Dedifferentiated amniotic fluid mesenchymal stem cell (primary cell): ENCODE measurements at regions not wholly inside any gene's neighbourhood (a gene's known extent, or its start where the extent isn't known, plus 50 kb on each side); places are given as distances from the start of the nearest gene placed in this dataset.

Experiments used
- DNase-seq: peaks from one replicate; pipeline ENCODE4 v3.0.0-alpha.2; 2016; ENCODE audit errors: extremely low spot score

DNA sequence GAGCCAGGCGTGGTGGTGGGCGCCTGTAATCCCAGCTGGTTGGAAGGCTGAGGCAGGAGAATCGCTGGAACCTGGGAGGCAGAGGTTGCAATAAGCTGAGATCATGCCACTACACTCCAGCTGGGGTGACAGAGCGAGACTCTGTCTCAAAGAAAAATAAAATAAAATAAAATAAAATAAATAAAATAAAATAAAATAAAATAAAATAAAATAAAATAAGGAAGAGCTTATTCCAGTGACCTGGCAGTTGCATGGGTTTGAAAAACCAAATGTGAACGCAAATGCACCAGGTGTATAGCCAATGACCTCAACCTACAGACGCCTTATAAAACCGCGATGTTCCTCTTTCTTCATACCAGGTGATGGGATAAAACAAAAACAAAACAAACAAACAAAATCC, 995.7 kb downstream of the TYW1 start:
- no peak for DNase-seq

- DNase-seq, result no peak
Observed at GRCh38 chr7:68005992-68006391, 1009.4 kb downstream of the TYW1 start.

DNA sequence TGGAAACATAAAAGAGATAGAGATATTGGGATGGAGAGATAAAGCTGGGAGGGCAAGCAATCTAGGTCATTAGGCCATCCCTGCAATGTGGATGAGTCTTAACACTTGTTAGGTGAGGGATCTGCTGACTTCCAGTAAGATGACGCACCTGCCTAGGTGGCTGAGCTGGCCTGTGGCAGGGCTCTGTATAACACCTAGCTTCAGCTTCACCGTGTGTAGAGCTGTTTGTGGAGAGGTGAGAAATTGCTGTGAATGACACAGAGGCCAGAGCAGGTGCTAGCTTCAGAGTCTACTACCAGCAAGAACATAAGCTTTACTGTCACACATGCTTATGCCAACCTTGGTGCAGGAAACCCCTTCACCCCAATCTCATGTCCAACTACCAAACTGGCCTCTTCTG, 1010.0 kb downstream of the TYW1 start:
- DNase-seq, result no peak

DNA sequence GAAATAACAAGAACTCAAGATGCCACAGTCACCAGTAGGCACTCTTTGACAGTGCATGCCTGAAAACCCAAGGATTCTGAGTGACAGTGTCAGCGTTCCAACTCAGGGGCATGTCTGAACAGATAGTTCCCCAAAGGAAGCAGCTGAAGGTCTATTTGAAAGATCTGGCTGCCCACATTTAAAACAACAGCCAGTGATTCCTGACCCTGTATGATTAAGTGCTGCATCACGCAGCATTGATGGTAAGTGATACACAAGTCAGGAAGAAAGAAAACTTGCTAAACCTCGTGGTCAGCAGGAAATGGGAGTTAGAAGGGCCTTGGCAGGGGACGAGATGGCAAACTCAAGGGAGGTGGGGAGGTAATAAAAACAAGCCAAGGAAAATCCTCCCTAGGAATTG, 1013.1 kb downstream of the TYW1 start:
- no peak for DNase-seq

GRCh38 chr7:68014031-68014736, 1017.6 kb downstream of the TYW1 start:
- DNase-seq, result no peak

DNA sequence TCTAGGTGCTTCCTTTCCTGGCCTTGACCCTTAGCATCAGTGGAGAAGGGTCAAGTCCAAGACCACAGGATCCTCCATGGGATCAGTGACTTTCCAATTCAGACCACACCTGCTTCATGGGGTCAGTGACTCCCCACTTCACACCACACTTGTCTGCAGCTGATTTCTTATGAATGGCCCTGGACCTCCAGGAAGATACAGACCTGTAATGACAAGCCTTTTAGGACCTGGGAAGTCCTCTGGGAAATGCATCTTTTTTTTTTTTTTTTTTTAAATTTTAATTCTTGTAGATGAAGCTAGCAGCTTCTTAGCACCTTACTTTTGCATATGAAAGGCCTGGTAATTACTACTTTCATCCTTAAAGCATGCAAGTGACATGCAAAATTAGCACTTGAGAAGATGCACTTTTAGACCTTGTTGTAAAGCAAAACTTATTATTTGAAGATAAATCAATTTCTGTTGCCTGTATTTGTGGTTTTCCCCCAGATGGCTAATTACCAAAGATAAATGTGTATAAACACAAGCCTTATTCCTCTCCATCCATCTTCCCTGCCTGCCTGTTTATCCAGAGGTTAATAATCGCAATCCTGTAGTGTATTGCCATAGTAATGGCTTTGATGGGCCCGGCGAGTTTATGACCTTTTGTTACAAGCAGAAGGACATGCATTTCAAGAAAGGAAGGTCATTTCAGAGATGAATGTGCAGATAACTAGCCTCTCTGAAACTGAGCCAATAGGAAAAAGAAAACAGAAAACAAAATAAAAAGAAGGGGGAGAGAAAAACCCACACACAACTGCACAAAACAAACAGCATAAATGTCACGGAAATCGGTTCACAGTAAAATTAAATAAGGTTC, 1018.7 kb downstream of the TYW1 start:
- DNase-seq, result no peak

DNA sequence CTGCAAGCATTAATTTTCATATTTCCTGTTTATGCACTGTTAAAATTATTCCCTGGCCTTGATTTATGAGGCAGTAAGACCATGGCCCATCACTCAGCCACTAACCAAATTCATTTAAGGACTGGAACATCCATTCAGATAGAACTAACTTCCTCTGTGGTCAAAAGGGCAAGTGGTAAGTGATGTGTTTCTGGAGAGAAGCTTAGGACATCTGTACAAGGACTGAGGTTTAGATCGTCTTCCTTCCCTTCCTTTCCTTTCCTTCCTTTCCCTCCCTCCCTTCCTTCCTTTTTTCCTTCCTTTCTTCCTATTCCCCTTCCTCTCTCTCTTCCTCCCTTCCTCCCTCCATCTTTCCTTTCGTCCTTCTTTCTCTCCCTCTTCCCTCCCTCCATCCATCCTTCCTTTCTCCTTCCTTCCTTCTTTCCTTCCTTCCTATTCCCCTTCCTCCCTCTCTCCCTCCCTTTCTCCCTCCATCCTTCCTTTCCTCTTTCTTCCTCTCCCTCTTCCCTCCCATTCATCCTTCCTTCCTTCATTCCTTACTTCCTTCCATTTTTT, 1019.4 kb downstream of the TYW1 start:
- no peak for DNase-seq

DNA sequence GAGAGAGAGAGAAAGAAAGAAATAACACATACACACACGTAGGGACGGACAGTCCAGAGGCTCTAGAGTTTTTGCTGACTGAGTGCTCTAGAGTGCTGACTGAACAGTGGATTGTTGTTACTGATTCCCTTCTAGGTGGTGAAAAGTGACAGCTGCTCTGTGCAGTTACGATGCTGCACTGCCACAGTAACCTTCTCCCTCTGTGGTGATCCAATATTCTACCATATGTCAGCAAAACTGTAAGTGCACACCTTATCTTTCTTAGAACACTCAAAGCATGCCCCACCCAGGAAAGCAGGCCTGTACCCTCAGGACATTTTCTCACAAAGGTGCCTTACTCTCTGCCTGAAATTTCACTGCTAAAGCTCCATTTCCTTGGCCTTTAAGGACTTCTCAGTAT, 1023.5 kb downstream of the TYW1 start:
- no peak for DNase-seq

GRCh38 chr7:68025369-68025768, 1028.7 kb downstream of the TYW1 start:
- no peak for DNase-seq

GRCh38 chr7:68030530-68030929, 1033.9 kb downstream of the TYW1 start:
- no peak for DNase-seq

- DNase-seq, result no peak
Observed at GRCh38 chr7:68031180-68031943, 1034.7 kb downstream of the TYW1 start.

GRCh38 chr7:68038621-68039314, 1042.1 kb downstream of the TYW1 start:
- peak; percentile 16 for DNase-seq

DNA sequence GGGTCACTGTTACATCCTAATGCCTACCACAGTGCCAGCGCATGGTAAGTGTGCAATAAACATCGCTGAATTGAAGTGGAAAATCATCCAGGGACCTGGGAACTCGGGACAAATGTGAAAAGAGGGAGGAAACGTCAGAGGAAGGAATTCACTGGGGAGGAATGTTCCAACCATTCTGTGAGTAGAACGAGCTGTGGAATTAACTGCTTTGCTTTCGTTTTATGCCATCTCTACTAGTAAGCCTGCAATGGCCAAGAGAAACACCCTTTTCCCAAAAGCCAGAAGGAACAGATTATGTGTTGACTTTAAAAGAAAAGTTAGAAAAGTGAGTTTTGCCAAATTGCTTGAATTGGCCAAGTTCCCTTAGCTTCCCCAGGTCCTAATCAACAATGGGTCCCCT, 1044.9 kb downstream of the TYW1 start:
- DNase-seq, result no peak

DNA sequence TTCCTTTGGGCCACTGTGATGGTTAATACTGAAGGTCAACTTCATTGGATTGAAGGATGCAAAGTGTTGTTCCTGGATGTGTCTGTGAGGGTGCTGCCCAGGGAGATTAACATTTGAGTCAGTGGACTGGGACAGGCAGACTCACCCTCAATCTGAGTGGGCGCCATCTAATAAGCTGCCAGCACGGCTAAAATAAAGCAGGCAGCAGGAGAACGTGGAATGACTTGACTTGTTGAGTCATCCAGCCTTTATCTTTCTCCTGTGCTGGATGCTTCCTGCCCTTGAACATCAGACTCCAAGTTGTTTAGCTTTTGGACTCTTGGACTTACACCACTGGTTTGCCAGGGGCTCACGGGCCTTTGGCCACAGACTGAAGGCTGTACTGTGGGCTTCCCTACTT, 1046.9 kb downstream of the TYW1 start:
- no peak for DNase-seq

DNA sequence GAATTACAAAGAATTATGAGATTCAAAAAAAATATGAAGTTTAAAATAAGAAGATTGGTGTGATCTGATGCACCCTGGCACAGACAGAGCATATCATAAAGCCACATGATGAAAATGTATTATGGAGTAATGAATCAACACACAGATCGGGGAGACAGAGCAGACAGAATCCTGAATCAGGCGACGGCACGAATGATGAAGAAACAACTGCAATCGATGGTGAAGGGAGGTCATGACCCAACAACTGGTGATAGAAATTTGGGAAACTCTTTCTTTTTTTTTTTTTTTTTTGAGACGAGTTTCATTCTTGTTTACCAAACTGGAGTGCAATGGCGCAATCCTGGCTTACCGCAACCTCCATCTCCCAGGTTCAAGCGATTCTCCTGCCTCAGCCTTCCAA, 1054.0 kb downstream of the TYW1 start:
- DNase-seq, result no peak

- no peak for DNase-seq
Observed at GRCh38 chr7:68058014-68058413, 1061.4 kb downstream of the TYW1 start.

- no peak for DNase-seq
Observed at GRCh38 chr7:68063171-68063570, 1066.5 kb downstream of the TYW1 start.

DNA sequence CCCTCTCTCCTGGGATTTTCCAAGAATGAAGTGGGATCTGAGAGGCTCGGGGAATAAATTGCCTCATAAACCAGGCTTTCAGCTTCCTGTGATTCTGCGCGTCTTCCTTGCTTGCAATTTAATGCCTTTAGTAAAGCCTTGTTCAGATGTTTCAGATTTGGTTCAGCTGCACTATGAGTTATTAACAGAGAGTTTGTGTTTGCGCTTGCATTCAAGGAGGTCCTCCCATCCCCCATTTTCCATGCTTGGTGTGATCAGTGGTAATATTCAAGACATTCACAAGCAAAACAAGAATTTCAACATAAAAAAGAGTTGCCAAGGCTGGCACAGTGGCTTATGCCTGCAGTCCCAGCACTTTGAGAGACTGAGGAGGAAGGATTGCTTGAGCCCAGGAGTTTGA, 1068.9 kb downstream of the TYW1 start:
- DNase-seq, result no peak

- DNase-seq, result no peak
Observed at GRCh38 chr7:68067845-68068244, 1071.2 kb downstream of the TYW1 start.

DNA sequence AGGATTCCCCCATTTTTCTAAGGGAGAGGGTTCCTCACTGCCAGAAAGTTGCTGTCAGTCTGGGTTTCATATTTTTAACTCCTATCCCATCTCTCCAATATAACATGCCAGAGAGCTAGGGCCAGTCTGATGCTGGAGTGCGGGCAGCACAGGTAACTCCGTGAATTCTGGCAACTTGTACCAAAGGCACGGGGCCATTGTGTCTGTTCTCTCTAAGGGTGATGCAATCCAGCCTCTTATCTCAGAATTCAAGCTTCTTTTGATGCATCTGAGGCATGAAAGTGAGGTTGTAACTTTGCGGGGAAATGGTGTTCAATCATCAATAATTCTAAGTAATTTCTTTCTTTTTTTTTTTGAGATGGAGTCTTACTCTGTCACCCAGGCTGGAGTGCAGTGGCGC, 1074.4 kb downstream of the TYW1 start:
- DNase-seq, result no peak

- no peak for DNase-seq
Observed at GRCh38 chr7:68073701-68074100, 1077.1 kb downstream of the TYW1 start.

DNA sequence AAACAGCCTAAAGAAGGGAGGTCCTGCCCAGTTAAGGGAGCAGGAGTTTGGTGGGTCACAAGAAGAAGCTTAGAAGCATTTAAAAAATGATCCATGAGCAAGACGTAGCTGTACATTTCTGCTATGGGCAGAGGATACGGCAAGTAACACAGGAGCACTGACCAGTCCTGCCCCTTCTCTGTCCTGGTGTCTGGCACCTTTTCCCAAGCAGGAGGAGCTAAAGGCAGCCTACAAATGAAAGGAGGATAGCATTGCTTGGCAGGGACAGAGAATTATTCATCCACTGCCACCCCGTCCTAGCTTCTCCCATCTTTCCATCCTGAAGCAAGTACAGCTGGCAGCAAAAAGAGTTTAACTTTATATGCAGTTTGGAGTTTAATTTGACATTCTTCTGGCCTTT, 1077.6 kb downstream of the TYW1 start:
- no peak for DNase-seq
